ENCODE measurements at regions not wholly inside any gene's neighbourhood (a gene's known extent, or its start where the extent isn't known, plus 50 kb on each side); places are given as distances from the start of the nearest gene placed in this dataset.

DNA sequence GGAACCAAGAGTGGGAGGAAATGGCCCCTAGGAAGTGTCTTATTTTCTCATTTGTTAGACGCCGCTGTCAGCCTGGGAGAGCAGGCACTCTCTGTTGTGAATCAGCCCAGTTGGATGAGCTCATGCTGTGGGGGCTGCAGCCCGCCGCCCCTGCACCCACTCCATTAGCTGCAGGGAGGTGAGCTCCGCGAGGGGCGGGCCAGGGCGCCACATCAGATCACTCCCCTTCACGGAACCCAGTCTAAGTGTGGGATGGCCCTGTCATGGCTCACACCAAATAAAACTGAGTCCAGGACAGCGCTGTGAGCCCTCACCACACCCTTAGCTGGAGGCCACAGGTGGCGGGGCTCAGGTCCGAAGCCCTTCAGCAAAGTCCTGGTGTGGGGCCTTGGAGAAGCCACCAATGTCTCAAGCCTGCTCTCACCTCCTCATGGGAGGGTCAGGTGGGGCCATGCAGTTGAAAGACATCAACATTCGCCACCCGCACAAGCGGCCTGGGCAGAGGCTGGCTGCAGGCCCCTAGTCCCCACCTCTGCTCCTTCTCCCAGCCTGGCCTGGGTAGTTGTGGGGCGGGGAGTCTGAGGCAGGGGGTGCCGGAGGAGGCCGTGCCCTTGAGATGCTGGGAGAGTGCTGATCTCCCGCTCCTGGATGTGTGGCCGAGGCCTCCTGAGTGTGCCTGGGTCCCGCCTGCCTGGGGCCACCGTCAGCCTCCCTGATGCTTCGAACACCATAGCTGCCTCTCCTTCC is 66.2 kb upstream of the SLCO4A1 start:
- intact Hi-C loops (cut with DNase I), result no loop called here
- no peak overlapping the region for H3K4me3 ChIP-seq (ENCODE audit: low read length)
- no peaks in the 10 kb centered on the region for H3K27me3 ChIP-seq (ENCODE audit: control insufficient read depth, insufficient read depth)
- H3K9me3 ChIP-seq (ENCODE audit: control insufficient read depth, low read length), result no peaks in the 10 kb centered on the region
- H3K27ac ChIP-seq (ENCODE audit: low read length), result peak overlapping the region; percentile 40
- WGBS, result 65% methylated on average over 23 of the region's 23 CpGs
- DNase-seq, result peak in 1 of 3 donors; percentile 34
- H3K4me1 ChIP-seq (ENCODE audit: control insufficient read depth, insufficient read depth, low read length), result no peaks in the 10 kb centered on the region
- ATAC-seq, result peak in 1 of 2 donors; percentile 0

DNA sequence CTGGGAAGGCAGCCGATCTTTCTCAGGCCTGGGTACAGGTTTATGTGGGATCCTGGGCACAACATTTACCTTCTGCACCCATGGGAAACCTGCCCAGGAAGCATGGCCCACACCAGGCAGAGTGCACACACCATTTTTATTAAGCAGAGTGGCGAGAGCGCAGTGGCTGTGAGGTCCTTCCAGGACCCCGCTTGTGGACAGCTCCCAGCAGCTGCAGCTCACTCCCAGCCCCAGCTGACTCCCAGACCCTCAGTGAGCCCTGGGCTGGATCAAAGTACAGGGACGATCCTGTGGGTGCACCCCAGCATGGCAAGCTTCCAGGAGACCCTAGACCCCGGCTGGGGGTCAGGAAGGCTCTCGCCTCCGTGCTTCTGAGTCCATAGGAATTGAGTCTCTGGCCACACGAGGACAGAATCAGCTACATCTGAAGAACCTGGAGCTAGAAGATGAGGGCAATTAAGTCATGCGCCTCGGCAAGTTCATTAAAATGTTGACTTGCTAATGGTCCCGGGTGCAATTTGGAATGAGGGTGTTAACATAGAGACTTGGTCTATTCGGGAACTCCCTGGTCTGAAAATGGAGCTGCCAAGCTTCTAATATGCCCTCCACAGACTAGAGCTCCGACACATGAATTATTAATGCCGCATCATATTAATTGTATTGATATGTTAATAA is 65.4 kb upstream of the SLCO4A1 start:
- Histone ChIP-seq H3K27me3 (ENCODE audit: control insufficient read depth, insufficient read depth) (no peaks in the 10 kb centered on the region), H3K4me1 (ENCODE audit: control insufficient read depth, insufficient read depth, low read length) (no peaks in the 10 kb centered on the region), H3K27ac (ENCODE audit: low read length) (peak overlapping the region; percentile 40), H3K9me3 (ENCODE audit: control insufficient read depth, low read length) (no peaks in the 10 kb centered on the region), H3K4me3 (ENCODE audit: low read length) (no peak overlapping the region)
- ATAC-seq (peak; percentile 6 to 23), DNase-seq (peak in 1 of 3 donors; percentile 63)
- 36% methylated on average over 15 of the region's 15 CpGs for WGBS
- intact Hi-C loops (cut with DNase I), result no loop called here

GRCh38 chr20:62577490-62577836 is 64.8 kb upstream of the SLCO4A1 start:
- no peaks in the 10 kb centered on the region for H3K9me3 ChIP-seq (ENCODE audit: control insufficient read depth, low read length)
- 24% methylated on average over 14 of the region's 14 CpGs for WGBS
- H3K27me3 ChIP-seq (ENCODE audit: control insufficient read depth, insufficient read depth), result no peaks in the 10 kb centered on the region
- no peaks in the 10 kb centered on the region for H3K4me1 ChIP-seq (ENCODE audit: control insufficient read depth, insufficient read depth, low read length)
- peak; percentile 14 to 32 for ATAC-seq
- peak in 2 of 3 donors; percentile 62 to 79 for DNase-seq
- H3K4me3 ChIP-seq (ENCODE audit: low read length), result no peak overlapping the region
- intact Hi-C loops (cut with DNase I), result no loop called here
- peak overlapping the region; percentile 10 for H3K27ac ChIP-seq (ENCODE audit: low read length)

DNA sequence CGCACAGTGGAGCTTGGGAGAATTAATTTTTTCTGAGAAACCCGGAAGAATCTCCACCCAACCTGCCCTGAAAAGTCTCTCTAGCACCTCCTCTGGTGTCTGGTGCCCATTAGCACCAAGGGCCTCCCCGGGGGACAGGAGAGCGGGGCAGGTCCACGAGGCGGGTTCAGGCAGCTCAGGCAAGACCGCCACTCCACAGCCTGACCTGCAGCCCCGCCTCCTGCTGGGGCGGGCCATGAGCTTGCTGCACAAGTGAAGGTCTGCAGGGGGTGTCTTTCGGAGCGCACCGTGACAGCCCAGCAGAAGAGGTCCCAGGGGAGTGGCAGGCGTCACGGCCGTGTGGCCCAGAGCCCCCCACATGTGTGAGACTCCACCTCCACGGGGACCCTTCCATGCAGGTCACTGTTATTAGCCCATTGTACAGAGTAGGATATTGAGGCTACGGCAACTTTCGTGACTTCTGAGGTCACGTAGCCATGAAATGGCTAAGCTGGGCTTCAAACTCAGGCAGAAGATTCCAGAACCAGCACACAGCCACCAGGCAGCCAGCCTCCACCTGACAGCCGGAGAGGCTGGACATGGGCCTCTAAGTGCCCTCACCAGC is 63.9 kb upstream of the SLCO4A1 start:
- 45% methylated on average over 20 of the region's 20 CpGs for WGBS
- Histone ChIP-seq H3K4me1 (ENCODE audit: control insufficient read depth, insufficient read depth, low read length) (no peaks in the 10 kb centered on the region), H3K27ac (ENCODE audit: low read length) (no peak overlapping the region), H3K27me3 (ENCODE audit: control insufficient read depth, insufficient read depth) (no peaks in the 10 kb centered on the region), H3K4me3 (ENCODE audit: low read length) (no peak overlapping the region), H3K9me3 (ENCODE audit: control insufficient read depth, low read length) (no peaks in the 10 kb centered on the region)
- intact Hi-C loops (cut with DNase I), result no loop called here
- DNase-seq (peak in 1 of 3 donors; percentile 42), ATAC-seq (peak in 1 of 2 donors; percentile 2)

DNA sequence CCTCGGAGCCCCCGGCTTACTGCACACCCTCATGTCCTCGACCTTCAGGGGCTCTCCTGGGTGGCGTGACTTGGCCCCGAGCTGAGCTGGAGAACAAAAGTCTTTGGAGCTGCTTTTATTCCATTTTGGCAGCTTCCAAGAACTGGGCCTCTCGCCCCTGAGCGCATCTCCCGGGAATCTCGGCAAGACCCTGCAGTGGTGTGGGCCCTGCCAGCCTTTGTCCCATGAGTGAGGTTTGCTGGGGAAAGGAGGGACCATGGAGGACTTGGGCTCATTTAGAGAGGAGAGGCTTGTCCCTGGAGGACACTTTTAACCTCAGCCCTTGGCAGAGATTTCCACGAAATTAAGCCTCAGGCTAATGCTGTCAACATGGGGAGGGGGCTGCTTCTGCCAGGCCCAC is 62.3 kb upstream of the SLCO4A1 start:
- WGBS, result 30% methylated on average over 10 of the region's 10 CpGs
- ATAC-seq, result no peak

DNA sequence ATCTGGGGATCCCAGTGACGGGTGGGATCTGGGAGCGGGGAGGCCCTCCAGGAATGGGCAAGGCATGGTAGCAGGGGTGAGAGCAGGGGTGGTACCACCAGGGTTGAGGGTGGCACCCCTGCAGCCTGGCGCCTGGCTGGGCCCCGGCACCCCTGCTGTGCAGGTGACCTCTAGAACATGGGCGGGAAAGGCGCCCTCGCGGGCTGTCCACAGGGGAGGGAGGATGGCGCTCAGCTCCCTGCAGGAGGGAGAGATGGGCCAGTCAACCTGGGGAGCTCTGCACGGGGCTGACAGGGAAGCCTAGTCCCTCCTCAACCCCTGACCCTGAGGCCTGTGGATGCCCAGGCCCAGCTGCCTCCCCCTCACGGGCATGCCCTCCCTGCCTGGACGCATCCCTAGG is 61.6 kb upstream of the SLCO4A1 start:
- Histone ChIP-seq H3K27ac (ENCODE audit: low read length) (no peak overlapping the region), H3K4me3 (ENCODE audit: low read length) (no peak overlapping the region), H3K9me3 (ENCODE audit: control insufficient read depth, low read length) (no peaks in the 10 kb centered on the region), H3K27me3 (ENCODE audit: control insufficient read depth, insufficient read depth) (no peaks in the 10 kb centered on the region), H3K4me1 (ENCODE audit: control insufficient read depth, insufficient read depth, low read length) (no peaks in the 10 kb centered on the region)
- ATAC-seq (peak; percentile 1 to 3), DNase-seq (peak in 1 of 3 donors; percentile 39)
- intact Hi-C loops (cut with DNase I), result no loop called here
- 55% methylated on average over 12 of the region's 12 CpGs for WGBS

More for the DNA sequence above, 62.3 kb upstream of the SLCO4A1 start:
- DNase-seq, result peak in 1 of 3 donors; percentile 41
- Histone ChIP-seq H3K4me3 (ENCODE audit: low read length) (no peak overlapping the region), H3K4me1 (ENCODE audit: control insufficient read depth, insufficient read depth, low read length) (no peaks in the 10 kb centered on the region), H3K9me3 (ENCODE audit: control insufficient read depth, low read length) (no peaks in the 10 kb centered on the region), H3K27me3 (ENCODE audit: control insufficient read depth, insufficient read depth) (no peaks in the 10 kb centered on the region), H3K27ac (ENCODE audit: low read length) (no peak overlapping the region)
- intact Hi-C loops (cut with DNase I), result no loop called here

GRCh38 chr20:62581308-62581707 is 61.0 kb upstream of the SLCO4A1 start:
- Histone ChIP-seq H3K27ac (ENCODE audit: low read length) (no peak overlapping the region), H3K4me3 (ENCODE audit: low read length) (no peak overlapping the region), H3K9me3 (ENCODE audit: control insufficient read depth, low read length) (no peaks in the 10 kb centered on the region), H3K4me1 (ENCODE audit: control insufficient read depth, insufficient read depth, low read length) (no peaks in the 10 kb centered on the region), H3K27me3 (ENCODE audit: control insufficient read depth, insufficient read depth) (no peaks in the 10 kb centered on the region)
- ATAC-seq (peak in 1 of 2 donors; percentile 2), DNase-seq (peak in 2 of 3 donors; percentile 46 to 69)
- intact Hi-C loops (cut with DNase I), result no loop called here
- WGBS, result 64% methylated on average over 23 of the region's 23 CpGs

- no peaks in the 10 kb centered on the region for H3K4me1 ChIP-seq (ENCODE audit: control insufficient read depth, insufficient read depth, low read length)
- peak in 2 of 3 donors; percentile 24 to 43 for DNase-seq
- no peak overlapping the region for H3K27ac ChIP-seq (ENCODE audit: low read length)
- intact Hi-C loops (cut with DNase I), result no loop called here
- no peaks in the 10 kb centered on the region for H3K27me3 ChIP-seq (ENCODE audit: control insufficient read depth, insufficient read depth)
- no peak overlapping the region for H3K4me3 ChIP-seq (ENCODE audit: low read length)
- 22% methylated on average over 16 of the region's 16 CpGs for WGBS
- H3K9me3 ChIP-seq (ENCODE audit: control insufficient read depth, low read length), result no peaks in the 10 kb centered on the region
- ATAC-seq, result no peak
Observed at GRCh38 chr20:62581806-62582205, 60.5 kb upstream of the SLCO4A1 start.

DNA sequence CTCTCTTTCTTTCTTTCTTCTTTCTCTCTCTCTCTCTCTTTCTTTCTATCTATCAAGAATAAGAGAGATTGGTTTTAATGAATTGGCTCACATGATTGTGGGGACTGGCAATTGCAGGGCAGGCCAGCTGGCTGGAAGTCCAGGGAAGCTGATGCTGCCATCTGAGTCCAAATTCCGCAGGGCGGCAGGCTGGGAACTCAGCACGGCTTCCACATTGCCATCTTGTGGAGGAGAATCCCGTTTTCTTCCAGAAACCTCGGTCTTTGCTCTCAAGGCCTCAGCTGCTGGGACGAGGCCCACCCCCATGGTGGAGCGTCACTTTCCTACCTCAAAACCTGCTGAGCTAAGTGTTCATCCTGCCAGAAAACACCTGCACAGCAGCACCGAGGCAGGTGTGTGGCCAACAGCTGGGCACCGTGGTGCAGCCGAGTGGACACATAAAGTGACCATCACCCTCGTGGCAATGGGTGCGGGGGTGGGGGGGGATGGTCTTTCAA is 58.8 kb upstream of the SLCO4A1 start:
- H3K27ac ChIP-seq (ENCODE audit: low read length), result no peak overlapping the region
- H3K4me1 ChIP-seq (ENCODE audit: control insufficient read depth, insufficient read depth, low read length), result no peaks in the 10 kb centered on the region
- intact Hi-C loops (cut with DNase I), result no loop called here
- no peaks in the 10 kb centered on the region for H3K9me3 ChIP-seq (ENCODE audit: control insufficient read depth, low read length)
- no peak for ATAC-seq
- H3K4me3 ChIP-seq (ENCODE audit: low read length), result no peak overlapping the region
- no peaks in the 10 kb centered on the region for H3K27me3 ChIP-seq (ENCODE audit: control insufficient read depth, insufficient read depth)
- 39% methylated on average over 12 of the region's 12 CpGs for WGBS
- peak in 2 of 3 donors; percentile 50 to 54 for DNase-seq

- intact Hi-C loops (cut with DNase I), result no loop called here
- Histone ChIP-seq H3K9me3 (ENCODE audit: control insufficient read depth, low read length) (no peaks in the 10 kb centered on the region), H3K4me3 (ENCODE audit: low read length) (no peak overlapping the region), H3K27ac (ENCODE audit: low read length) (no peak overlapping the region), H3K4me1 (ENCODE audit: control insufficient read depth, insufficient read depth, low read length) (no peaks in the 10 kb centered on the region), H3K27me3 (ENCODE audit: control insufficient read depth, insufficient read depth) (no peaks in the 10 kb centered on the region)
- no peak for ATAC-seq
- peak in 2 of 3 donors; percentile 4 to 39 for DNase-seq
- 59% methylated on average over 16 of the region's 16 CpGs for WGBS
Observed at GRCh38 chr20:62584671-62585460, 57.4 kb upstream of the SLCO4A1 start.

All from right cardiac atrium (tissue), 5 donors.